ENCODE measurements at regions not wholly inside any gene's neighbourhood (a gene's known extent, or its start where the extent isn't known, plus 50 kb on each side); places are given as distances from the start of the nearest gene placed in this dataset.

DNA sequence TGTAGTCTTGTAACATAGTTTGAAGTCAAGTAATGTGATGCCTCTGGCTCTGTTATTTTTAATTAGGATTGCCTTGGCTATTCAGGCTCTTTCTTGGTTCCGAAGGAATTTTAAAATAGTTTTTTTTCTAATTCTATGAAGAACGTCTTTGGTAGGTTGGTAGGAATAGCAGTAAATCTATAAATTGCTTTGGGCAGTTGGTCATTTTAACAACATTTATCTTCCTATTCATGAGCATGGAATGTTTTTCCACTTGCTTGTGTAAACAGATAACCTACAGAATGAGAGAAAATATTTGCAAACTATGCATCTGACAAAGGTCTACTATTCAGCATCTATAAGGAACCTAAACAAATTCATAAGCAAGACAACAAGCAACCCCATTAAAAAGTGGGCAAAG is 173.2 kb upstream of the TRPC7 start:
- Histone ChIP-seq H3K27ac (ENCODE audit: low read depth, low read length) (no peak overlapping the region), H3K9me3 (ENCODE audit: control insufficient read depth, insufficient read depth, low read length) (no peaks in the 10 kb centered on the region), H3K4me3 (ENCODE audit: low read depth, low read length) (no peak overlapping the region), H3K27me3 (ENCODE audit: control insufficient read depth, insufficient read depth, low read length) (no peaks in the 10 kb centered on the region)
- ChIA-PET CTCF (no interaction called here), POLR2A (no interaction called here)
- TF ChIP-seq, protein P1, sequence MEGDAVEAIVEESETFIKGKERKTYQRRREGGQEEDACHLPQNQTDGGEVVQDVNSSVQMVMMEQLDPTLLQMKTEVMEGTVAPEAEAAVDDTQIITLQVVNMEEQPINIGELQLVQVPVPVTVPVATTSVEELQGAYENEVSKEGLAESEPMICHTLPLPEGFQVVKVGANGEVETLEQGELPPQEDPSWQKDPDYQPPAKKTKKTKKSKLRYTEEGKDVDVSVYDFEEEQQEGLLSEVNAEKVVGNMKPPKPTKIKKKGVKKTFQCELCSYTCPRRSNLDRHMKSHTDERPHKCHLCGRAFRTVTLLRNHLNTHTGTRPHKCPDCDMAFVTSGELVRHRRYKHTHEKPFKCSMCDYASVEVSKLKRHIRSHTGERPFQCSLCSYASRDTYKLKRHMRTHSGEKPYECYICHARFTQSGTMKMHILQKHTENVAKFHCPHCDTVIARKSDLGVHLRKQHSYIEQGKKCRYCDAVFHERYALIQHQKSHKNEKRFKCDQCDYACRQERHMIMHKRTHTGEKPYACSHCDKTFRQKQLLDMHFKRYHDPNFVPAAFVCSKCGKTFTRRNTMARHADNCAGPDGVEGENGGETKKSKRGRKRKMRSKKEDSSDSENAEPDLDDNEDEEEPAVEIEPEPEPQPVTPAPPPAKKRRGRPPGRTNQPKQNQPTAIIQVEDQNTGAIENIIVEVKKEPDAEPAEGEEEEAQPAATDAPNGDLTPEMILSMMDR (IDR thresholded peaks at IDR 0.05; ENCODE audit: low read depth, low read length): no peak
- DNase-seq (ENCODE audit: low read depth, low spot score): no peak

DNA sequence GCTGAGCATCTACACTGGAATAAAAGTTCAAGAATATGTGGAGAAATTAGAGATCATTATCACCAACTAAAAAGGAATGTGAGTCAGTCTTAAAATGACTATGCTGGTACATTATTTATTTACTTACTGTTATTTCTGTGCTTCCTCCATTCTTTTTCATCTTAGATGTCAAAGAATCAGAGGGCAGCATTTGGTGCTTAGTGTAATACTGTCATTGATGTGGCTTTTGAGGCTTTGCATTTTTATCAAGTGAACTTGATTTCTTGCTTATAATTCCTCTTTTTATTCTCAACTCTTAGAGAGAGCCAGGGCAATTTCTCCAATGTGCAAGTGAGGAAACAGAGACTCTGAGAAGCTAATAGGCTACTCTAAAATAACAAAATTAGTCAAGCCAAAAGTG is 163.7 kb upstream of the TRPC7 start:
- Histone ChIP-seq H3K27ac (ENCODE audit: low read depth, low read length) (no peak overlapping the region), H3K9me3 (ENCODE audit: control insufficient read depth, insufficient read depth, low read length) (no peaks in the 10 kb centered on the region), H3K4me3 (ENCODE audit: low read depth, low read length) (no peak overlapping the region), H3K27me3 (ENCODE audit: control insufficient read depth, insufficient read depth, low read length) (no peaks in the 10 kb centered on the region)
- DNase-seq (ENCODE audit: low read depth, low spot score): no peak
- POLR2A ChIA-PET: no interaction called here
- CTCF ChIA-PET: no interaction called here
- TF ChIP-seq, protein P1 (IDR thresholded peaks at IDR 0.05; ENCODE audit: low read depth, low read length): no peak

- Histone ChIP-seq H3K9me3 (ENCODE audit: control insufficient read depth, insufficient read depth, low read length) (no peaks in the 10 kb centered on the region), H3K4me3 (ENCODE audit: low read depth, low read length) (no peak overlapping the region), H3K27ac (ENCODE audit: low read depth, low read length) (no peak overlapping the region), H3K27me3 (ENCODE audit: control insufficient read depth, insufficient read depth, low read length) (no peaks in the 10 kb centered on the region)
- no peak for DNase-seq (ENCODE audit: low read depth, low spot score)
- ChIA-PET CTCF (no interaction called here), POLR2A (no interaction called here)
- TF ChIP-seq, protein P1 (IDR thresholded peaks at IDR 0.05; ENCODE audit: low read depth, low read length): no peak
These were observed 163.2 kb upstream of the TRPC7 start for GRCh38 chr5:136528481-136529030.

DNA sequence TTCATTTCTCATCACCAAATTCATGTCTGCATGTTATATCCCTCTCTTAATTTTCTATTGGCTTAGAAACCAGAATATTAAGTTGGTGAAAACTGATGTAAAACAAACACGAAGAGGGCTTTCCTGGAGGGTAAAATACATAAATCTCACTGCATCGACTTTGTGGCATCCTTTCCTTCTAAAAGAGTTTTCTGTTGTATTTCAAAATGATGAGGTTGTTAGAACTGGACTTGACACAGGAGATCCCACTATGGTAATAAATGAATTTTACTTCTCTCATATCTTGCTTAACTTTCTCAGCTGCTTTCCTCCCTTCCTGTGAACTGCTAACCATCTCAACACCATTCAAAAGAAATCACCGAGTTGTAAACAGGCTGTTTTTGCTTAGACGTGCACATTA is 162.0 kb upstream of the TRPC7 start:
- Histone ChIP-seq H3K27ac (ENCODE audit: low read depth, low read length) (no peak overlapping the region), H3K27me3 (ENCODE audit: control insufficient read depth, insufficient read depth, low read length) (no peaks in the 10 kb centered on the region), H3K9me3 (ENCODE audit: control insufficient read depth, insufficient read depth, low read length) (no peaks in the 10 kb centered on the region), H3K4me3 (ENCODE audit: low read depth, low read length) (no peak overlapping the region)
- no peak for DNase-seq (ENCODE audit: low read depth, low spot score)
- TF ChIP-seq, protein P1 (IDR thresholded peaks at IDR 0.05; ENCODE audit: low read depth, low read length): no peak
- POLR2A ChIA-PET: no interaction called here
- CTCF ChIA-PET: no interaction called here

GRCh38 chr5:136526791-136527190 is 161.4 kb upstream of the TRPC7 start:
- CTCF ChIA-PET: no interaction called here
- POLR2A ChIA-PET: no interaction called here
- Histone ChIP-seq H3K4me3 (ENCODE audit: low read depth, low read length) (no peak overlapping the region), H3K9me3 (ENCODE audit: control insufficient read depth, insufficient read depth, low read length) (no peaks in the 10 kb centered on the region), H3K27me3 (ENCODE audit: control insufficient read depth, insufficient read depth, low read length) (no peaks in the 10 kb centered on the region), H3K27ac (ENCODE audit: low read depth, low read length) (no peak overlapping the region)
- DNase-seq (ENCODE audit: low read depth, low spot score): no peak
- TF ChIP-seq, protein P1 (IDR thresholded peaks at IDR 0.05; ENCODE audit: low read depth, low read length): no peak
